ENCODE measurements at regions not wholly inside any gene's neighbourhood (a gene's known extent, or its start where the extent isn't known, plus 50 kb on each side); places are given as distances from the start of the nearest gene placed in this dataset.
"Not testable (repeated sequence)": the region's sequence is repeated elsewhere in the genome, so short reads cannot be mapped to it uniquely, and the experiment has no call there.

- DNase-seq (ENCODE audit: low read depth), result no peak
- TF ChIP-seq, protein P1, sequence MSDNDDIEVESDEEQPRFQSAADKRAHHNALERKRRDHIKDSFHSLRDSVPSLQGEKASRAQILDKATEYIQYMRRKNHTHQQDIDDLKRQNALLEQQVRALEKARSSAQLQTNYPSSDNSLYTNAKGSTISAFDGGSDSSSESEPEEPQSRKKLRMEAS (IDR thresholded peaks at IDR 0.05; ENCODE audit: low read depth, low read length), result no peak
- TF ChIP-seq MYC (IDR thresholded peaks at IDR 0.05; ENCODE audit: low read depth, low read length) (no peak), POLR2A (IDR thresholded peaks at IDR 0.05; ENCODE audit: extremely low read depth, insufficient read length) (no peak)
- TF ChIP-seq, protein P2, sequence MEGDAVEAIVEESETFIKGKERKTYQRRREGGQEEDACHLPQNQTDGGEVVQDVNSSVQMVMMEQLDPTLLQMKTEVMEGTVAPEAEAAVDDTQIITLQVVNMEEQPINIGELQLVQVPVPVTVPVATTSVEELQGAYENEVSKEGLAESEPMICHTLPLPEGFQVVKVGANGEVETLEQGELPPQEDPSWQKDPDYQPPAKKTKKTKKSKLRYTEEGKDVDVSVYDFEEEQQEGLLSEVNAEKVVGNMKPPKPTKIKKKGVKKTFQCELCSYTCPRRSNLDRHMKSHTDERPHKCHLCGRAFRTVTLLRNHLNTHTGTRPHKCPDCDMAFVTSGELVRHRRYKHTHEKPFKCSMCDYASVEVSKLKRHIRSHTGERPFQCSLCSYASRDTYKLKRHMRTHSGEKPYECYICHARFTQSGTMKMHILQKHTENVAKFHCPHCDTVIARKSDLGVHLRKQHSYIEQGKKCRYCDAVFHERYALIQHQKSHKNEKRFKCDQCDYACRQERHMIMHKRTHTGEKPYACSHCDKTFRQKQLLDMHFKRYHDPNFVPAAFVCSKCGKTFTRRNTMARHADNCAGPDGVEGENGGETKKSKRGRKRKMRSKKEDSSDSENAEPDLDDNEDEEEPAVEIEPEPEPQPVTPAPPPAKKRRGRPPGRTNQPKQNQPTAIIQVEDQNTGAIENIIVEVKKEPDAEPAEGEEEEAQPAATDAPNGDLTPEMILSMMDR (IDR thresholded peaks at IDR 0.05; ENCODE audit: low read depth, low read length), result no peak
- H3K4me3 ChIP-seq (ENCODE audit: low read depth, low read length), result no peak overlapping the region
These were observed 865.5 kb downstream of the CCDC85A start for GRCh38 chr2:57049273-57049672.

DNA sequence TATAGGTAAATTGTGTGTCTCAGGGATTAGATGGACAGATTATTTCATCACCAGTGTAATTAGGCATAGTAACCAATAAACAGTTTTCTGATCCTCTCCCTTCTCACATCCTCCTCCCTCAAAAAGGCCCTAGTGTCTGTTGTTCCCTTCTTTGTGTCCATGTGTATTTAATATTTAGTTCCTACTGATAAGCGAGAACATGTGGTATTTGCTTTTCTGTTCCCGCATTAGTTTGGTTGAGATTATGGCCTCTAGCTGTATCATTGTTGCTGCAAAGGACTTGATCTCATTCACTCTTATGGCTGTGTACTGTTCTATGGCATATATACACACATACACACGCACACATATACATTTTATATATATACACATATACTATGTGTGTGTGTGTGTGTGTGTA, 866.2 kb downstream of the CCDC85A start:
- H3K4me3 ChIP-seq (ENCODE audit: low read depth, low read length), result no peak overlapping the region
- TF ChIP-seq, protein P2 (IDR thresholded peaks at IDR 0.05; ENCODE audit: low read depth, low read length), result no peak
- TF ChIP-seq, protein P1 (IDR thresholded peaks at IDR 0.05; ENCODE audit: low read depth, low read length), result no peak
- no peak for TF ChIP-seq POLR2A (IDR thresholded peaks at IDR 0.05; ENCODE audit: extremely low read depth, insufficient read length)
- TF ChIP-seq MYC (IDR thresholded peaks at IDR 0.05; ENCODE audit: low read depth, low read length), result no peak
- DNase-seq (ENCODE audit: low read depth), result no peak

- not testable (repeated sequence) for H3K4me3 ChIP-seq (ENCODE audit: low read depth, low read length); DNase-seq (ENCODE audit: low read depth)
These were observed 882.5 kb downstream of the CCDC85A start for GRCh38 chr2:57066301-57066700.

- H3K4me3 ChIP-seq (ENCODE audit: low read depth, low read length), result no peak overlapping the region
- TF ChIP-seq, protein P1 (IDR thresholded peaks at IDR 0.05; ENCODE audit: low read depth, low read length), result no peak
- TF ChIP-seq MYC (IDR thresholded peaks at IDR 0.05; ENCODE audit: low read depth, low read length), result no peak
- TF ChIP-seq POLR2A (IDR thresholded peaks at IDR 0.05; ENCODE audit: extremely low read depth, insufficient read length), result no peak
- TF ChIP-seq, protein P2 (IDR thresholded peaks at IDR 0.05; ENCODE audit: low read depth, low read length), result no peak
- DNase-seq (ENCODE audit: low read depth), result no peak
These were observed 891.4 kb downstream of the CCDC85A start for GRCh38 chr2:57075226-57075625.

- H3K4me3 ChIP-seq (ENCODE audit: low read depth, low read length), result no peak overlapping the region
- TF ChIP-seq MYC (IDR thresholded peaks at IDR 0.05; ENCODE audit: low read depth, low read length), result no peak
- DNase-seq (ENCODE audit: low read depth), result no peak
These were observed 896.2 kb downstream of the CCDC85A start for GRCh38 chr2:57080035-57080434.

DNA sequence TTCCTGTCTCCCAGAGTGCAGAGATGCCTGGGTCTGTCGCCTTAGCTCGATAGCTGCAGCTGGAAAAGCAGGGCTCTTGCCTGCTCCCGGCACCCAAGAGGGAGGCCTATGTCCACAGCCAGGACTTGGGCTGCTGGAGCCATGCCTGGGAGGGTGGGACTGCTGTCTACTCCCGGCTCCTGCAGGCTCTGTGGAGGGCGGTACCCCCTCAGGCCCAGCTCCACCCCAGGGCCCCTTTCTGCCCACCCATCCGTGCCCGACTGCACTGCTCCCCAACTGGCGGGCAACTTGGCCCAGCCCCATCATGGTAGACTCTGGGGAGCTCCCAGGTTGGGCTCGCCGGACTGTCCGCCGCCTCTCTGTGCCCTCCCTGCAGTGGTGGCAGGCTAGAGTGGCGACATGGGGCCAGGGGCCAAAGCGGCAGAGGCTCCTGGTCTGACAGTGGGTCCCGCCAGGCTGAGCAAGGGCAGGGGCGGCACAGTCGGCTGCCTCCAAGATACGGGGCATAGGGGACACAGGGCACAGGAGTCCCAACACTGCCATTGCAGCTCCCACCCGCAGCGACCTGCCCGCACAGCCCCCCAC, 901.0 kb downstream of the CCDC85A start:
- TF ChIP-seq MYC (IDR thresholded peaks at IDR 0.05; ENCODE audit: low read depth, low read length), result no peak
- no peak for TF ChIP-seq POLR2A (IDR thresholded peaks at IDR 0.05; ENCODE audit: extremely low read depth, insufficient read length)
- TF ChIP-seq, protein P2 (IDR thresholded peaks at IDR 0.05; ENCODE audit: low read depth, low read length), result no peak
- TF ChIP-seq, protein P1 (IDR thresholded peaks at IDR 0.05; ENCODE audit: low read depth, low read length), result no peak
- DNase-seq (ENCODE audit: low read depth), result no peak
- H3K4me3 ChIP-seq (ENCODE audit: low read depth, low read length), result no peak overlapping the region

- no peak for TF ChIP-seq MYC (IDR thresholded peaks at IDR 0.05; ENCODE audit: low read depth, low read length)
- TF ChIP-seq POLR2A (IDR thresholded peaks at IDR 0.05; ENCODE audit: extremely low read depth, insufficient read length), result no peak
- TF ChIP-seq, protein P1 (IDR thresholded peaks at IDR 0.05; ENCODE audit: low read depth, low read length), result no peak
- TF ChIP-seq, protein P2 (IDR thresholded peaks at IDR 0.05; ENCODE audit: low read depth, low read length), result no peak
- no peak for DNase-seq (ENCODE audit: low read depth)
- H3K4me3 ChIP-seq (ENCODE audit: low read depth, low read length), result no peak overlapping the region
These were observed 909.2 kb downstream of the CCDC85A start for GRCh38 chr2:57093020-57093419.

Measured in NB4 (cell line).